GM20000 (cell line): ENCODE measurements at regions not wholly inside any gene's neighbourhood (a gene's known extent, or its start where the extent isn't known, plus 50 kb on each side); places are given as distances from the start of the nearest gene placed in this dataset.

Source experiments
- DNase-seq: peaks from one replicate; pipeline ENCODE4 v3.0.0; 2012; ENCODE audit warnings: low spot score
- CTCF ChIP-seq: IDR thresholded peaks from 2 replicates; pipeline ENCODE4 v1.5.1; 2012; ENCODE audit warnings: mild to moderate bottlenecking, control low read depth; ENCODE audit errors: extremely low read depth, missing control alignments

GRCh38 chr13:50561739-50562138 is 281.8 kb downstream of the DLEU7 start:
- no peak for DNase-seq
- no peak for TF ChIP-seq CTCF

GRCh38 chr13:50566646-50567045 is 276.8 kb downstream of the DLEU7 start:
- DNase-seq: no peak
- no peak for TF ChIP-seq CTCF

- DNase-seq: no peak
- TF ChIP-seq CTCF: no peak
These were observed 271.4 kb downstream of the DLEU7 start for GRCh38 chr13:50572129-50572528.

- no peak for DNase-seq
- TF ChIP-seq CTCF: no peak
These were observed 270.4 kb downstream of the DLEU7 start for GRCh38 chr13:50573066-50573465.

- no peak for TF ChIP-seq CTCF
- DNase-seq: no peak
These were observed 268.8 kb downstream of the DLEU7 start for GRCh38 chr13:50574731-50575130.

- no peak for DNase-seq
- no peak for TF ChIP-seq CTCF
These were observed 268.4 kb downstream of the DLEU7 start for GRCh38 chr13:50575138-50575537.

GRCh38 chr13:50576156-50576555 is 267.3 kb downstream of the DLEU7 start:
- no peak for DNase-seq
- no peak for TF ChIP-seq CTCF
